NCI-H187 treated with DMSO at 0.1 percent for 48 hours (cell line): ENCODE measurements at regions not wholly inside any gene's neighbourhood (a gene's known extent, or its start where the extent isn't known, plus 50 kb on each side); places are given as distances from the start of the nearest gene placed in this dataset.
"Not testable (repeated sequence)": the region's sequence is repeated elsewhere in the genome, so short reads cannot be mapped to it uniquely, and the experiment has no call there.

Source experiments
- DNase-seq: peaks from one replicate; lab custom pipeline; 2025; lab: John Stamatoyannopoulos, UW

GRCh38 chr5:152608458-152608857 is 203.4 kb upstream of the NMUR2 start:
- DNase-seq = no peak

GRCh38 chr5:152619756-152620155 is 214.7 kb upstream of the NMUR2 start:
- DNase-seq = no peak

DNA sequence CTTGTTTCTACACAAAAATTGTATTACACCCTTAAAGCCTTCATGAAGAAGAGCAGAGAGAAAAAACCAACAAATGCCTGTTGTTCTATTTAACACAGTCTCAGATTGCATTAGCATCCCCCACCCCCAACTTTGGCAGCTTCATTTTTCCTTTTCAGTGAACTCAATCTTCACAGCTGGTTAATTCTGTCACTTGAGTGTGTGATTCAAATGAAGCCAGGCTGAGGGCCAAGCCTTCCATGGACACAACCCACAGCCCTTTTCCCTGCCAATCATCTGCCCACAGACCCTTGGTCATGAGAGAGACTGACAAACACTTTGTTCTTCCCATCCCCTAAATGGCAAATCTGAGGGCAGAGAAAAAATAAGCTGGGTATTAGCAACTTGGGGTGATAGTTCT is 217.5 kb upstream of the NMUR2 start:
- DNase-seq = no peak

DNA sequence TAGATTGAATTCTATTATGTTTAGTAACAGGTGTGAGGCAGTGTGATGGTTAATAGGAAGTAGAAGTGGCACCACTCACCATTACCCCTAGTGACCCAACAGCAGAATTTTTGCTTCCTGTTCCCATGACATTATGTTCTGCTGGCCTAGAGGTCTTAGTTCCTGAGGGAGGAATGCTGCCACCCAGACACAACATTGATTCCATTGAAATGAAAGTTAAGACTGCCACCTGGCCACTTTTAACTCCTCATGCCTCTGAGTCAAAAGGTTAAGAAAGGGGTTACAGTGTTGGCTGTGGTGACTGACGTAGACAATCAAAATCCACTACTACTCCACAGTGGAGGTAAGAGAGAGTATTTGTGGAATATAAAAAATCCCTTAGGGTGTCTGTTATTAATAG is 218.9 kb upstream of the NMUR2 start:
- no peak for DNase-seq

GRCh38 chr5:152625696-152626095 is 220.6 kb upstream of the NMUR2 start:
- no peak for DNase-seq

DNA sequence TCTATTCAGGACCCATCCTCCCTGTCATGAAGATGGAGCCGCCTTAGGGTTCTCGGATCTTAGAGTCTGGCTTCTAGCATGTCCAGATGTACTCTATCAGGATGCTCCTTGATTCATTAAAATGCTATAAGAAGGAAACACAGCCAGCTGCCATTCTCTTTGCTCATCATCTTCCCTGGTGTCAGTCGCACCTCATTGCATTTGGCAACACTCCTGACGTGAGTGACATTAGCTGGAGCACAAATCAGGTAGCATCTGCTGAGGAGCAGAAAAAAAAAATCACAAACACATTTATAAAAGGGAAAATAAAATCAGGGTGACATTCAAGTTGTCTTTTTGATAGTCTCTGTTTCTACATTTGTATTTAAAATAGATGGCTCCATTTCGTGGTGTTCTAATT is 226.1 kb upstream of the NMUR2 start:
- no peak for DNase-seq

DNA sequence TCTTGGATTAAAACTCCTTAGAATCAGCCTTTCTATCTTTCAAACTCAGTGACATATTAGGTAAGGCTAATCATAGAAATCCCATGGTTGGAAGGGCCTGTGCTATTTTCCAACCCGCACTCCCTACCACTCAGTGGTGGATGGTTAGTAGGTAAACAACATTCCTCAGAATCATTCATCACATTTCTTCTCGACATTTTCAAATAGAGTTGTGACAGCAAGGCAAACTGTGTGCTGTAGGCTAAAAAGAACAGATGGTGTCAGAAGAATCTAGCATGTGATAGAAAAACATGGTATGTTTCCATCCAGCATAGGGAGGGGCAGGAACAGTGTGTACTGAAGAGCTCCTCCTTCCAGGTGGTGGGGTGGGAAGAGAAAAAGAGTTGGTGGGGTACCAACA is 227.3 kb upstream of the NMUR2 start:
- DNase-seq = no peak

- peak; percentile 32 for DNase-seq
These were observed 229.5 kb upstream of the NMUR2 start for GRCh38 chr5:152634586-152634985.

DNA sequence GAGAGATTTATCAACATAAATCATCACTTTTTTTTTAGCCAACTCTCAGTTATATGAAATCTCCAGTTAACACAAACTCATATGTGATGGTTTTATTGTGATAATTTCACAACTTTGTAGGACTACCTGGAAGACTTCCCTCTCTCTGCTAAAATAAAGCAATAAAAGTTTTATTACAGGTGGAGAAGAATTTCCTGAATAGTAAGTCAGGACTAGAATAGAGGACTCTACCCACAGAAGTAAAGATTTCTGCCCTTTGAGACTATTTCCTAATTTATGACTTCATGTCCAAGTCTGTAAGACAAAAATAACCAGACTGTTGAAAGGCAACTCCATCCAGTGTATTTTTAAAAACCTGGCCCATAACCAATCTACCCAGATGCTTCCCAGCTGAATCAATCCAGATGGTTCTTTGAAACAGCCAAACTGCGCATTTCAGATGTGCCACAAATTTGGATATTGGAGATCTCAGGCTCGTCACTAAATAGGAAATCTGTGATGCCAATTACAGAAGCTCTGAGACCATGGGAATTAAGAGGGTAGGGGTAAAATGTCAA is 234.0 kb upstream of the NMUR2 start:
- DNase-seq = no peak

- DNase-seq = no peak
These were observed 237.1 kb upstream of the NMUR2 start for GRCh38 chr5:152641970-152642805.

GRCh38 chr5:152642880-152643279 is 237.8 kb upstream of the NMUR2 start:
- no peak for DNase-seq

GRCh38 chr5:152644029-152644728 is 239.1 kb upstream of the NMUR2 start:
- no peak for DNase-seq

DNA sequence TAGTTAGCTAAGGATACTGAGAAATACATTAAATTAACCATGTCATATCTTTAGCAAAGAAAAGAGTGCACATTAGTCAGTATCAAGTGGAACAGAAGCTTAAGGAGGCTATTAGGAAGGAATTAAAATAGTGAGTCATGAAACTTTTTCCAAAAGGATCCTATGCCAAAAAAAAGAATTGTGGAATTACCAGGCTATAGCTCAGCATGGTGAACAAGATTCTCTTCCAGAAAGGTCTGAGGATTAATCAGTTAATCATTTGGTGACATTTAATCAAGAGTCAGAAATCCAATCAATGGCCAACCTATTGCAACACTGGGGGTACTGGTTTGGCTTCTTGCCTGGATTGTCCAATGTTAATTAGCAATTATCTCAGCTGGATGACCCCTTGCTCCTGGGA is 244.5 kb upstream of the NMUR2 start:
- no peak for DNase-seq

GRCh38 chr5:152650413-152650812 is 245.3 kb upstream of the NMUR2 start:
- DNase-seq = no peak

GRCh38 chr5:152659470-152659869 is 254.4 kb upstream of the NMUR2 start:
- not testable (repeated sequence) for DNase-seq

DNA sequence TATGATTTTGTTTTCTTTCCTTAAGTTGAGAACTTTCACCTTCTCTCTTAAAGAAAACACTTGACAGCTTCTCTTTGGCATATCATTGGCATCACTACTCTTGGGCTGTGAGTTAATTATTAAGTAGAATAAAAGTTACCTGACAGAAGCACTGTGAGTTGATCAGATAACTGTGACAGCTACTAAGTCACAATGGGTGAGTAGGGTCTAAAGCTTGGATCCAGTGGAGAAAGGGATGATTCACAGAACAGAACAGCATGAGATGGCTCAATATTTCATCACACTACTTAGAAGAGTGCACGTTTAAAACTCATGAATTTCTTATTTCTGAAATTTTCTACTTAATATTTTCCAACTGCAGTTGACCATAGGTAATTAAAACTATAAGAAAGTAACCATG is 268.5 kb upstream of the NMUR2 start:
- no peak for DNase-seq

DNA sequence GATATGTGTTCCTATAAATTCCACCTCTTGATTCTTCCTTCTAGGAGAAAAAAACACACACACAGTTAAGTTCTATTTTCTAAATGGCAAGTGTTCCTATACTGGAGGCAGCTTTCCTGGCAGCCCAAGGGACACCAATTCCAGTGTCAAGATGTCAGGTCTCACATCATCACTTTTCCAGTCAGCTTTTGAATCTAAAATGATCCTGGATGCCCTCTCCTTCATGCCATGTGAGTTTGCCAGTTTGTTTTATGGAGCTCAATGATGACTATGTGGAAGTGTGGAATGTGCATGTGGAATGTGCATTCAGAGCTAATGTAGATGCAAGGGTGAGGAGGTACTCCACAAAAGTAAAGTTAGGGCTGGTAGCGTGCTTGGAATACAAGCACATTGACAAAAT is 269.3 kb upstream of the NMUR2 start:
- no peak for DNase-seq

DNA sequence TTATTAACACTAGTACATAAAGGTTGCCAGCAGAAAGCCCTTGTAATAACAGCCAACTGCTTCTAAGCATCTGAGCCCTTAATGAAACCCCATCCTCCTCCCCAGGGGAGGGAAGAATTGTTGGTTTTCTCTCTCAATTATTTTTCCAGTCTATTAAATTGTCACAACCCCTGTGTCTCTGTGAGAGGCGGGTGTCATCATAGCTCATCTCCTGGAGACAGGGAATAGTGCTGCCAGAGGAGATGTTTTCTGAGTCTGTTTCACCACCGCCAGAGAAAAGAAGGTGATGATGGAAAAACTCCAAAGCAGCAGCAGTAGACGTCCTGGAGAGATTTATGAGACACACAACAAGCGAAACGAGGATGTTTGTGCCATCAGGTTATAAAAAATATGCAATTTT is 271.1 kb upstream of the NMUR2 start:
- DNase-seq = no peak

- DNase-seq = no peak
These were observed 278.1 kb upstream of the NMUR2 start for GRCh38 chr5:152683205-152683604.

DNA sequence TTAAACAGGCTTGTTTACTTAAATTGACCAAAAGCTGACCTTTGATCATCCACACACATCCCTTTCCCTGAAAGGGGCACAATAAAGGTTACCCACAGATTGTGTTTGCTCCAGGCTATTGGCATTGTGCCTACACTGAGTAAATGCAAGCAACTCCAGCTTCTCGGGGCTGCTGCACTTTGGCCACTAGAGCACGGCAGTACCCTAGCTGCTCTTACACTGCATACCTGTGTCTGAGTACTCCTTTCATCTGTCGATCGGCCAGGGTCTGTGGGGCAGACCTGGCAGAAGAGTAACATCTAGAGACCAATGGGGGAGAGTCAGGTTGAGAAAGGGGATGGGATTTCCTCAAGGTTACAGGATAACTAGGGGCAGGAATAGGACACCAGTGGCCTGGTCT is 281.9 kb upstream of the NMUR2 start:
- no peak for DNase-seq

DNA sequence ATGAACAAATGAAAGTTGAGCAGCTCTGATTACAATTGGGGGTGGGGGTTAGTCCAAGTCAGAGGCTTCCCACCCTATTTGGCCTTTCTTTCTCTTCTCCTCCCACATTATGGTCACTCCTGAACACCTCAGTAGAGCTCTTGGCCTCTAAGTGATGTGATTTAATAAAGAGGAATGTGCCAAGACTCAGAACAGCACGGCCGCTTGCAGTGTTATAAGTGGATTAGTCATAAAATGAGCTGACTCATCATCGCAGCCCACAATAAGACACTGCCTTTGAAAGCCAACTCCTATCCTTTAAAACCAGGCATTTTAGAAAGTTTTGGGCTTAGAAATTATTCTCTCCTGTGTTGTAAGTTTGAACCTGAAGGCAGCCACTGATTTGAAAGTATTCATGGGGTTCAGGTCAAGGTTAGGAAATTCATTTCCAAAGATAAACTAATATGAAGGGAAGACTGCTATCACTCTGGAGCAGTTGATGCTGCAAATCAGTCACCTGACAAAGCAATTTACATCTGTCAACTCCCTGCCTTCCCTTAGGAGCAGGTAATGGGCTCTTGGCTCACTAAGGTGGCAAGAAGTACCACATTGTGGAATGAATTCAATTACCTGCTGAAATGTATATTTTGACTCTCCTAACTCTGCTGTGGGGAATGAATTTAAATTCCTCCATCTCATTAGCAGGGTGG is 283.6 kb upstream of the NMUR2 start:
- DNase-seq = no peak

DNA sequence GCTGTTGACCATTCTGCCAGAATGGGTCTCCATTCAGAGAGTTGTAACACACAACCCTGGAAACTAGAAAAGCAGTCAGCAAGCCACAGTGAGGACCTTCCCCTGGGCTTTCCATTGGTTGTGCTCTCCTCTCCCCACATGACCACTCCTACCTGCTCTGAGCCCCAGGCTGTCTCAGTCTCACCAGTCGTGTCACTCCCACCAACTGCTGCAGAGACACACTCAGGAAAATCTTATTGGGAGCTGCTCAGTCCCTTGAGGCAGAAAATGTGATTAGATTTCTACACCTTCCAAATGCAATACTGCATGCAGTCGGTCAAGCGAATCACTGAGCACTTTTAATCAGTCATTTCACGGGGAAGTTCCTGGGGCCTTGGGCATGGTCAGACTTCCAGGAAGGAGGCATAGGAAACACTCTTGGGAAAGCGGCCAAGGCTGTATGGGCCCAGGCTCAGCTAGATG is 284.2 kb upstream of the NMUR2 start:
- no peak for DNase-seq

DNA sequence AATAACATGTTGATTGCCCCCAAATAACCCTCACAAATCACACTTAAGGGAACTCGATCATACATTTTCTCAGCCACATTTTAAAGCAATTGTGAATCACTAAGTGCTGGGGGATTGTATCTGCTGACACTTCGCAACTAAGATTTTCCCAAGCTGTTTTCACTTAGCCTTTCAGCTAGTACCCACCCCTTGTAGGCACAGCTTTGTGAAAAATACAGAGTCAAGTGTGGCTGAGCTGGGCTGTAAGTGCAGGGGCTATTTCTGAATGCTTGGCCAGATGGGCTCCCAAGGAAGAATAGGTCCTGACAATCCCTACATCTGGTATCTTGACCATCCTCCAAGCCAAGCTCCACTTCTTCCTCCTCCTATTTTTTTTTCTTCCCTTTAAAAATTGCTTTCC is 289.2 kb upstream of the NMUR2 start:
- no peak for DNase-seq
